ENCODE measurements at regions not wholly inside any gene's neighbourhood (a gene's known extent, or its start where the extent isn't known, plus 50 kb on each side); places are given as distances from the start of the nearest gene placed in this dataset.
"Not testable (repeated sequence)": the region's sequence is repeated elsewhere in the genome, so short reads cannot be mapped to it uniquely, and the experiment has no call there.

- DNase-seq: no peak
Observed at GRCh38 chr16:82287937-82288336, 117.9 kb upstream of the MPHOSPH6 start.

GRCh38 chr16:82282662-82283061 is 112.6 kb upstream of the MPHOSPH6 start:
- DNase-seq: no peak

GRCh38 chr16:82281544-82281943 is 111.5 kb upstream of the MPHOSPH6 start:
- no peak for DNase-seq

- no peak for DNase-seq
Observed at GRCh38 chr16:82280867-82281266, 110.8 kb upstream of the MPHOSPH6 start.

GRCh38 chr16:82275349-82275748 is 105.3 kb upstream of the MPHOSPH6 start:
- not testable (repeated sequence) for DNase-seq

GRCh38 chr16:82271636-82272035 is 101.6 kb upstream of the MPHOSPH6 start:
- no peak for DNase-seq

GRCh38 chr16:82267675-82268074 is 97.7 kb upstream of the MPHOSPH6 start:
- not testable (repeated sequence) for DNase-seq

- no peak for DNase-seq
Observed at GRCh38 chr16:82265809-82266208, 95.8 kb upstream of the MPHOSPH6 start.

GRCh38 chr16:82264756-82265155 is 94.7 kb upstream of the MPHOSPH6 start:
- no peak for DNase-seq

- DNase-seq: peak; percentile 16
Observed at GRCh38 chr16:82263521-82264143, 93.6 kb upstream of the MPHOSPH6 start.

GRCh38 chr16:82262244-82262643 is 92.2 kb upstream of the MPHOSPH6 start:
- no peak for DNase-seq

- no peak for DNase-seq
Observed at GRCh38 chr16:82260212-82260795, 90.3 kb upstream of the MPHOSPH6 start.

GRCh38 chr16:82259731-82260130 is 89.7 kb upstream of the MPHOSPH6 start:
- no peak for DNase-seq

- DNase-seq: no peak
Observed at GRCh38 chr16:82257990-82258389, 88.0 kb upstream of the MPHOSPH6 start.

- DNase-seq: no peak
Observed at GRCh38 chr16:82252582-82252981, 82.6 kb upstream of the MPHOSPH6 start.

- DNase-seq: no peak
Observed at GRCh38 chr16:82248677-82249076, 78.7 kb upstream of the MPHOSPH6 start.

- DNase-seq: no peak
Observed at GRCh38 chr16:82248012-82248656, 78.1 kb upstream of the MPHOSPH6 start.

- DNase-seq: no peak
Observed at GRCh38 chr16:82242201-82242600, 72.2 kb upstream of the MPHOSPH6 start.

GRCh38 chr16:82241469-82242052 is 71.5 kb upstream of the MPHOSPH6 start:
- DNase-seq: no peak

- no peak for DNase-seq
Observed at GRCh38 chr16:82240111-82240510, 70.1 kb upstream of the MPHOSPH6 start.

GRCh38 chr16:82236875-82237274 is 66.9 kb upstream of the MPHOSPH6 start:
- no peak for DNase-seq

- DNase-seq: no peak
Observed at GRCh38 chr16:82236415-82236814, 66.4 kb upstream of the MPHOSPH6 start.

- no peak for DNase-seq
Observed at GRCh38 chr16:82232806-82233205, 62.8 kb upstream of the MPHOSPH6 start.
